ENCODE measurements at regions not wholly inside any gene's neighbourhood (a gene's known extent, or its start where the extent isn't known, plus 50 kb on each side); places are given as distances from the start of the nearest gene placed in this dataset.

DNA sequence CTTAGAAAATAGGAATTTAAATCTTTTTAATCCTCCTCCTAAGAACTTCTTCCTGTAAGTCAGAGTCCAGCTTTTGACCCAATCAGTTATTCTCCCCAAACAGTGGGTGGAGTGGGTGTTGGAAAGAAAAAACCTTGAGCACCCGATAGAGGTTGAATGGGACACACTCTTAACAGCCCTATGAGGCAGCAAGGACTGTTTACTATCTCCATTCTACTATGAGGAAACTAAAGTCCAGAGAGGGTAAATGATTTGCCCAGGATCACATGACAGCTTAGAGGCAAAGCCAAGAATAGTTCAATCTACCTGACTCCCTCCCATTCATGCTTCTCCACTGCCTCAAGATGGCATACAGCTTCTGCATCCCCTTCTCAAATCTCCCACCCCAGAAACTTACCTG is 57.6 kb upstream of the SLC35B4 start:
- Histone ChIP-seq H3K4me3 (ENCODE audit: low read depth, low read length) (no peak overlapping the region), H3K27me3 (ENCODE audit: control insufficient read depth, insufficient read depth, low read length) (no peaks in the 10 kb centered on the region), H3K36me3 (ENCODE audit: control insufficient read depth, insufficient read depth, low read length) (no peaks in the 10 kb centered on the region)
- TF ChIP-seq, protein P1, sequence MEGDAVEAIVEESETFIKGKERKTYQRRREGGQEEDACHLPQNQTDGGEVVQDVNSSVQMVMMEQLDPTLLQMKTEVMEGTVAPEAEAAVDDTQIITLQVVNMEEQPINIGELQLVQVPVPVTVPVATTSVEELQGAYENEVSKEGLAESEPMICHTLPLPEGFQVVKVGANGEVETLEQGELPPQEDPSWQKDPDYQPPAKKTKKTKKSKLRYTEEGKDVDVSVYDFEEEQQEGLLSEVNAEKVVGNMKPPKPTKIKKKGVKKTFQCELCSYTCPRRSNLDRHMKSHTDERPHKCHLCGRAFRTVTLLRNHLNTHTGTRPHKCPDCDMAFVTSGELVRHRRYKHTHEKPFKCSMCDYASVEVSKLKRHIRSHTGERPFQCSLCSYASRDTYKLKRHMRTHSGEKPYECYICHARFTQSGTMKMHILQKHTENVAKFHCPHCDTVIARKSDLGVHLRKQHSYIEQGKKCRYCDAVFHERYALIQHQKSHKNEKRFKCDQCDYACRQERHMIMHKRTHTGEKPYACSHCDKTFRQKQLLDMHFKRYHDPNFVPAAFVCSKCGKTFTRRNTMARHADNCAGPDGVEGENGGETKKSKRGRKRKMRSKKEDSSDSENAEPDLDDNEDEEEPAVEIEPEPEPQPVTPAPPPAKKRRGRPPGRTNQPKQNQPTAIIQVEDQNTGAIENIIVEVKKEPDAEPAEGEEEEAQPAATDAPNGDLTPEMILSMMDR (IDR thresholded peaks at IDR 0.05; ENCODE audit: insufficient read depth, low read length, severe bottlenecking), result no peak
- FAIRE-seq (no peak), DNase-seq (ENCODE audit: low read depth) (no peak)

DNA sequence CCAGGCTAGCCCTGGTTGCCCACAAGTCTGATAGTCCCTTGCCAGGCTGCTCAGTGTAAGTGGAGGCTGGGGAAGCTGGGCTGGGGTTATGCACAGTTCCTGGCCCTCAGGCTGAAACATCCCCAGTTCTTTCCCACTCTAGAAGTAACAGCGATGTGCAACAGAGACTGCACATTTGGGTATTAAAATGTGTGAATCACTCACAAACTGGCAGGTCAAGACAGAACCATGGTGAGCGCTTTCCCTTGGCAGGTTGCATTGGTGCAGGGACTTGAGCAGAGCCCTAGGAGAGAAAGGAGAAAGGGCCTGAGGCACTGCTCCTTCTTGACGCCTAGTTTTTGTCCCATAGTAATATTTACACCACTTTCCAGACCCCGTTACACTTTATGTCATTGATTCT is 56.1 kb upstream of the SLC35B4 start:
- TF ChIP-seq, protein P1 (IDR thresholded peaks at IDR 0.05; ENCODE audit: insufficient read depth, low read length, severe bottlenecking), result no peak
- DNase-seq (ENCODE audit: low read depth), result peak; percentile 76
- no peak for FAIRE-seq

DNA sequence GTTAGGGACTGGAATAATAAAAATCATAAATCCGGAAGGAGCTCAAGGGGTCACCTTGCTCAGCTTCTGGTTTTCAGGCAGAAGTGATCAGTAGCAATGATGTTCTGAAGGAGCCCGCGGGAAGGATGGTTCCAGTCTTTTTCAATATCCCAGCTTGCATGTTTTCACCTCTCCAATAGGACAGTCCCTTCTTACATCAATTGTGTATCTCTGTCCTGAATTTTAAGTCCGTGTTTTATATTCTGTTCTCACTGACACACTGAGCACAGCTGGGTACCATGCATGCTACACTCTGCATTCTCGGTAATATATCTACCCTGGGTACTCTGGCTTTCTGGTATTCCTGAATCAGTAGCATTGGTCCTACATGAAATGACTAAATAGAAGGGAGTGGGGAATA is 55.2 kb upstream of the SLC35B4 start:
- no peak for FAIRE-seq
- H3K27me3 ChIP-seq (ENCODE audit: control insufficient read depth, insufficient read depth, low read length), result no peaks in the 10 kb centered on the region

More for the DNA sequence above, 56.1 kb upstream of the SLC35B4 start:
- no peak overlapping the region for H3K4me3 ChIP-seq (ENCODE audit: low read depth, low read length)
- H3K36me3 ChIP-seq (ENCODE audit: control insufficient read depth, insufficient read depth, low read length), result no peaks in the 10 kb centered on the region
- no peaks in the 10 kb centered on the region for H3K27me3 ChIP-seq (ENCODE audit: control insufficient read depth, insufficient read depth, low read length)

DNA sequence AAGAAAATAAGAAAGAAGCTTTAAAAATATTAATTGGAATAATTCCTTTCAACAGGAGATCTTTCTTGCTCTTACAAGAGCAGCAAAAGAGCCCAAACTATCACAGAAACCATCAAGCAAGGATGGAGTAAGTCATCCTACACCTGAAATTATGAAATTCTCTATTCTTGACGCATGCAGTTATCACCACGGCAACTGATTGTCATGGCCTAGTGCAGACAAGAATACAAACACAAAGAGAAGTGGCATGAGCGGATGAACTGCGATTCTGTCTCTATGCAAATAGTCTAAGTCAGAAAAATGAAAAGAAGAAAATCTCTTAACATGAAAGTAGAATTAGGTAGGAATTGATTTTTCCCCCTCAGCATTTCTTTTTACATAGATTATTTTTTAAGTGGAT is 54.8 kb upstream of the SLC35B4 start:
- TF ChIP-seq, protein P1 (IDR thresholded peaks at IDR 0.05; ENCODE audit: insufficient read depth, low read length, severe bottlenecking), result no peak
- H3K27me3 ChIP-seq (ENCODE audit: control insufficient read depth, insufficient read depth, low read length), result no peaks in the 10 kb centered on the region
- H3K36me3 ChIP-seq (ENCODE audit: control insufficient read depth, insufficient read depth, low read length), result no peaks in the 10 kb centered on the region
- DNase-seq (ENCODE audit: low read depth), result peak; percentile 67
- no peak overlapping the region for H3K4me3 ChIP-seq (ENCODE audit: low read depth, low read length)
- FAIRE-seq, result no peak

More for the DNA sequence above, 55.2 kb upstream of the SLC35B4 start:
- TF ChIP-seq, protein P1 (IDR thresholded peaks at IDR 0.05; ENCODE audit: insufficient read depth, low read length, severe bottlenecking), result no peak
- Histone ChIP-seq H3K4me3 (ENCODE audit: low read depth, low read length) (no peak overlapping the region), H3K36me3 (ENCODE audit: control insufficient read depth, insufficient read depth, low read length) (no peaks in the 10 kb centered on the region)
- no peak for DNase-seq (ENCODE audit: low read depth)

DNA sequence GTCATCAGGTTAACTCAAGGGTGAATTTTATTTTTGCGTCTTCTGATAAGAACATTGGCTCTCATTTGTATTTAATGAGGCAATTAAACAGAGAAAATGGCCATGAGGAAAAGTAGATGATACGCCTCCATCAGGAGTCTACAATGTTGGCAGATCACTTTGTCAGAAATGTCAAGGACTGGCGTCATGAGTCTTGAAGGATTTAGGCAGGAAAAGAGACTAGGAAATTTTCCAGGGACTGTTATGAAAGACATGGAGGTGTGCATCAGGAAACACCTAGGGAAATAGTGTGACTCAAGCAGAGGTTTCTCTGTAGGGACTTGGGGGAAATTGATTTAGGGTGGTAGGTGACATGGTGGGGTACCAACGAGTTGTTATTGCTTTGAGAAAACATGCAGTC is 53.4 kb upstream of the SLC35B4 start:
- H3K36me3 ChIP-seq (ENCODE audit: control insufficient read depth, insufficient read depth, low read length), result no peaks in the 10 kb centered on the region
- H3K4me3 ChIP-seq (ENCODE audit: low read depth, low read length), result no peak overlapping the region
- H3K27me3 ChIP-seq (ENCODE audit: control insufficient read depth, insufficient read depth, low read length), result no peaks in the 10 kb centered on the region
- TF ChIP-seq, protein P1 (IDR thresholded peaks at IDR 0.05; ENCODE audit: insufficient read depth, low read length, severe bottlenecking), result no peak
- DNase-seq (ENCODE audit: low read depth) (peak; percentile 21), FAIRE-seq (no peak)

DNA sequence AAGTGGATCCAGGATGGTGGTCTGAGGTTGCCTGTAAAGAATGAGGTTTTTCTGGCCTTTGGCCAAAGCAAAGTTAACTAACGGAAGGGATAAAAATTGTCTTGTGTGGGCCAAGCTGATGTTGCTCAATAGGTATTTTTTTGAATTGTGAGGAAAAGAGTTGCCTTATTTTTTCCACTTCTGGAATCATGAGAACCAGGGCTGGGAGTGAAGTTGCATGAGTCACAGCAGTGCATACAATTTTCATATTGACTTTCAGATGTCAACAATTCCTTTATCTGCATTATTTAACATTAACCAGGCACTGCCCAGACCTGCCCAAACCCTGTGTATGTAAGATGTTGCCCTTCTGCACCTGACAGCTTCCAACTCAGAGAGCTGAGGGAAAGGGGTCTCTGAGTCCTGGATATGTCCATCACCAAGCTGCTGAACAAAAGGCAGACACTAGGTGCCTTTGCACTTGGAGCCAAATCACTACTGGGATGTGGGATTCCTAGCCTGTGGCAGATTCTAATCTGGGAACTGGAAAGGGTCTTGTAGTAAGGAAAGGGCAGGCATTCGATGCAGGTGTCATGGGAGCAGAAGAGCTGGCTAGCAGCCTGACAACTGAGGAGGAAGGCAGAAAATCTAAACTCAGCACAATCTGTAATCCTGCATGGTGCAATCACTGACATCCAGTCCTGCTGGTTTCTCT is 52.3 kb upstream of the SLC35B4 start:
- FAIRE-seq, result peak; percentile 28
- TF ChIP-seq, protein P1 (IDR thresholded peaks at IDR 0.05; ENCODE audit: insufficient read depth, low read length, severe bottlenecking), result no peak

More for the DNA sequence above, 52.3 kb upstream of the SLC35B4 start:
- Histone ChIP-seq H3K36me3 (ENCODE audit: control insufficient read depth, insufficient read depth, low read length) (no peaks in the 10 kb centered on the region), H3K4me3 (ENCODE audit: low read depth, low read length) (no peak overlapping the region), H3K27me3 (ENCODE audit: control insufficient read depth, insufficient read depth, low read length) (no peaks in the 10 kb centered on the region)
- DNase-seq (ENCODE audit: low read depth), result peak; percentile 97

Measured in bronchial epithelial cell (primary cell).